Anterior cingulate cortex (tissue), 58 donors: ENCODE measurements at regions not wholly inside any gene's neighbourhood (a gene's known extent, or its start where the extent isn't known, plus 50 kb on each side); places are given as distances from the start of the nearest gene placed in this dataset.

Source experiments
- DNase-seq, 58 donors: peaks; one replicate each; lab custom pipeline; 2025; lab: John Stamatoyannopoulos, UW

DNA sequence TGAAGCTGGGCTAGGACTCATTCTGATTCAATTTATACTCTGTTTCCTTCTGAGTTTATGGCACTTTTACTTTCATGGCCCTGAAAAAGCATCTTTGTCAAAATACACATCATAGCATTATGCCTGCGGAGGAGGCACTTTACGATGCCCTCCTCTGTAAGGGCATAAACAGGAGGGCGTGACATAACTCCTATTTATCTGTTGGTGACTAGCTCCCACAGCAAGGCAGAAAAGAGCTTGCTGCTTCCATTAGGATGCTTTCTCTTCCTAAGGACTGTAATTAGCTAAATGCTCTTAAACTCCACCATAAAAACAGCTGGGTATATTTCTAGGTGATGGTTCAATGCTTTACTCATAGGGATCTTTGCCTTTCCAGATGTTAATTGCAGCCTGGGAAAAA is 315.2 kb upstream of the GHITM start:
- DNase-seq = no peak

DNA sequence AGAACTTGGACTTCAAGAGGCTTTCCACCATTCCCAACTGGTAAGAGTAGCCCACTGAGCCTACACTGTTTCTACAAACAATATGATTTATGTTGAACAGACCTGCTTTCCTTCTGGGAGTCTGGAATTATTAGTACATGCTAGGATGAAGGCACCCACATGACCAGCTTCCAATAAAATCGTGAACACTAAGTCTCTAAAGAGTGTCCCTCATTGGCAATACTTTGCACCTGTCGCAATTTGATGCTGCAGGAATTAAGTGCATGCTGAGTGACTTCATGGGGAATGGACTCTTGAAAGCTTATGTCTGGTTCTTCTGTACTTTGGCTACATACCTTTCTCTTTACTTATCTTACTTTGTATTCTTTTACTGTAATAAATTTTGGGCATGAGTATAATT is 305.2 kb upstream of the GHITM start:
- DNase-seq = no peak

DNA sequence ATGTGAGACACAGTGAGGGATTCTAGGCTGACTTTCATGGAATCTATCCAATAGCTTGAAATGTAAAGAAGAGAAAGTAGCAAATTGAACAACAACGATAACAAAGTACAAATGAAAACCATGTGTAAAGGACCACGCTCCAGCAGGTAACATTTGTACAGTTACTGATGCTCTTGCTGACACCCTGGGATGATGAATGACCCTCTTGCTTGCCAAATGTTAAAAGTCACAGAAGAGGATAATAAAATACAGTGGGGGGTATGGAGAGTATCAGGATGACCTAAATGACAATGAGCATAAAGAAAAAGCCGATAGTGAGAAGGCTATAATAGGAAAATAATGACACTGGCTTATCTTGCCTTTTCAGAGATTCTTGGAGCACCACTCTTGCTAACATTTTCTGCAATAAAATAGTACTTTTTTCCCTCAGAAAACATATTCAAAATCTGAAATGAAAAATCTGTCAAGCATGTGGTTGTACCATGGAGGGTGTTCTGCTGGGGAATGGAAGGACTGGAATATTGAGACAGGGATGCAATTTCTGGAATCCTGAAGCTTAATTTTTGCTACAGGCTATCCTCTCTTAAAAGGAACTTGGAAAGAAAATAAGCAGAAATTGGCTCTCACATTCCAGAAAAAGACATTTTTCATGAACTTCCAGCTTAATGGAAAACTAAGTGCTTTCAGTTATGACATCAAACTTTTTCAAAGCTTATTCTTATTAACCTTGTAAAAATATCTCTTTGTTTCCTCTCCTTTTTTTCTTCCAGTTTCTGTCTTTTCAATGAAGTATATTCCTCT is 303.2 kb upstream of the GHITM start:
- DNase-seq = no peak

DNA sequence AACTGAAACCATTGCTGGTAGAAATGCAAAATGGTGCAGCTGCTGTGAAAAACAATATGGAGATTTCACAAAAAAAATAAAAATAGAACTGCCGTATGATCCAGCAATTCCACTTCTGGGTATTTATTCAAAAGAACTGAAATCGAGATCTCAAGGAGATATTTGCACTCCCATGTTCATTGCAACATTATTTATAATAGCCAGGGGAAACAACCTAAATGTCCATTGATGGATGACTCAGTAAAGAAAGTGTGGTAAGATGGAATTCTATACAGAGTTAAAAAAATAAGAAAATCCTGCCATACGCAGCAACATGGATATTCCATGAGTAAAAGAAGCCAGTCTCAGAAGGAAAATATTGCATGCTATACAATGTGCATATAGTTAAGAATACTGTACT is 290.6 kb upstream of the GHITM start:
- no peak for DNase-seq

DNA sequence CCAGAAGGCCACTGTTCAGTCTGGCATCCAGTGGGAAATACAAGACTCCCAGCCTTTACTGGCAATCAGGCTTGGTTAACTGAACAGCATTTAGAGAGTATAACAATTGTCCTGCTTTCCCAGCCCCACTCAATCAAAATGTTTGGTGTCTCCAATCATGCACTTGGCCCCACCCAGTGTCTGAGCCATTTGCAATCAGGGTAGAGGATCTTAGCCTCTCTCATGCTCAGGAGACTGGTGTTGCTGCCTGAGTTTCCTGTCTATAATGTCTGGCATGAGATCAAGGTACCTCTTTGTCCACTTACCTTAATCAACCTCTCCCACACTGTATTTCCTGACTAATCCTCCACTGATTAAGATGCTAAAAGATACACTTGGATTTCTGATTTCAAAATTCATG is 290.2 kb upstream of the GHITM start:
- no peak for DNase-seq

DNA sequence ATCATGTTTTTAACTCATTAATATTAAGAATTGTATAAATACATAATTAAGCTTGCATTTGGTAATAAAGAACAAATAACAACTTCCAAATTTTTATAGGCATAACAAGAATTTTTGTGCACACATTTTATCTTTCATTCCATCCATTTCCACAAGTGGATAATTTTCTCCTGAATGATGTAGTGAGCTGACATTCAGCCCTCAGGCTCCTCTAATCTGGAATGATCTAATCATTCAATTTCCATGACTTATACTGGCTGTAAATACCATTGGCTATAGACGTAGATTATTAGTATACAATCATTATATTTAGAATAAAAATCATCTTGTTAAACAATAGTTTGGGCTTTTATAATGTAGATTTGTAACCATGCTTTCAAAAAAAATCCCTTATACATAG is 287.2 kb upstream of the GHITM start:
- no peak for DNase-seq

DNA sequence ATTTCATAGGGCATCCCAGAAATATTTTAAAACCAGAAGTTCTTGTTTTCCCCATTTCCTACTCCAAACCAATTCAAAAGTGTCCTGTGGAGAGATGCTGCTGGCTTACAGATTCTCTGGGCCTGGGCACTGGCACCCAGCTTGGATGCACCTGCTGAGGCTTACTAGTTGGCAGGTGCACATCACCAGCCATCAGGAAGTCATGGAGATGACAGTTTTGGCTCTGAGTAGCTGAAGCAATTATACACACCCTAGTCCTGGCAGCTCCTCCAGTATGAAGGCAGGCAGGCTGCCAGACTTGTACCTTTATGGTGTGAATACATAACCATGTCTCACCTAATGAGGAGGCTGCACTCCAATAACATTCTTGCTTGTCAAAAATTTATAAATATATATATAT is 276.6 kb upstream of the GHITM start:
- DNase-seq = no peak

DNA sequence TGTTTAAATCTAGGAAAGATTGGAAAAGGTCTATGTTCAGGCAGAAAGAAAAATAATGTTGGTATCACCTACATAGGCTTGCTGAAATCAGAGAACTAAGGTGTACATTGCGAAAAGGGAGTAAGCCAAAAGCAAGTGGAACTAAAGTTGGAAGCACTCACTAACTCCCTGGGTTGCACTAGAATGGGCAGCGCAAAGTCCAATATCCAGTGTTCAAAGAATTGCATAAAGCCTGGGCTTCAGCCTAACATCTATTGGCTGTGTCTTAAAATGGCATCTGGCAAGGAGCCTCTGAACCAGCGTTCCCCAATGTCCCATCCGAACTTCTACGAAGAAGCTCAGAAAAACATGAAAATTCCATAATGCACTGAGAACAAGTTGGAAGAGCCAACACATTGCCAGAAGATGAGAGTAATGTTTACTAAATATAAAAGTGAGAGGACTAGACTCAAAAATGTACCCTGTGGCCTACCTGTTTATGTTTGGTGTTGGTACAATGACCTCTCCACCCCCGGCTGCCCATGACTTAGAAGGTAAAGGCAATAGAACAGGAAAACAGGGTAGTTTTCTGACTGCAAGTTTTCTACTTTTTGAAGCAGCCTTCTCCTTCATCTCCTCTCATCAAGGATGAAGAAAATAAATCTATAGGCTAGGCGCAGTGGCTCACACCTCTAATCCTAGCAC is 275.9 kb upstream of the GHITM start:
- DNase-seq = no peak

DNA sequence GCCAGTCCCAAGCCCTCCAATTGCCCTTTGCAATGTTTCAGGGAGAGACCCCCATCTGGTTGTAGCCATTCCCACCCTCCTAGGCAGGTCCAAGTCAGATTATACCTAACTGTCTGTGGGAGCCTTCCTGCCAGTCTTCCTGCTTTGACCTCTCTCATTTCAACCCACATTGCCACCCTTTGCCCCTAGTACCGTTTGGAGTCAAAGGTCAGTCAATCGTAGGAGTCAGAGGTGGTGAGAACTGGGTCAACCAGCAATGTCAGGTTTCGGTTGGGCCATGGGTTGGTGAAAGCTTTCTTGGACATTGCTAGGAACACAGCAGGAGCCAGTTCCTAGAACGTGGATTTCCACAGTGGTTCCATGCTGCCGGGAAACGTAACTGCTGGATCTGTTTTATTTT is 269.4 kb upstream of the GHITM start:
- DNase-seq = no peak

DNA sequence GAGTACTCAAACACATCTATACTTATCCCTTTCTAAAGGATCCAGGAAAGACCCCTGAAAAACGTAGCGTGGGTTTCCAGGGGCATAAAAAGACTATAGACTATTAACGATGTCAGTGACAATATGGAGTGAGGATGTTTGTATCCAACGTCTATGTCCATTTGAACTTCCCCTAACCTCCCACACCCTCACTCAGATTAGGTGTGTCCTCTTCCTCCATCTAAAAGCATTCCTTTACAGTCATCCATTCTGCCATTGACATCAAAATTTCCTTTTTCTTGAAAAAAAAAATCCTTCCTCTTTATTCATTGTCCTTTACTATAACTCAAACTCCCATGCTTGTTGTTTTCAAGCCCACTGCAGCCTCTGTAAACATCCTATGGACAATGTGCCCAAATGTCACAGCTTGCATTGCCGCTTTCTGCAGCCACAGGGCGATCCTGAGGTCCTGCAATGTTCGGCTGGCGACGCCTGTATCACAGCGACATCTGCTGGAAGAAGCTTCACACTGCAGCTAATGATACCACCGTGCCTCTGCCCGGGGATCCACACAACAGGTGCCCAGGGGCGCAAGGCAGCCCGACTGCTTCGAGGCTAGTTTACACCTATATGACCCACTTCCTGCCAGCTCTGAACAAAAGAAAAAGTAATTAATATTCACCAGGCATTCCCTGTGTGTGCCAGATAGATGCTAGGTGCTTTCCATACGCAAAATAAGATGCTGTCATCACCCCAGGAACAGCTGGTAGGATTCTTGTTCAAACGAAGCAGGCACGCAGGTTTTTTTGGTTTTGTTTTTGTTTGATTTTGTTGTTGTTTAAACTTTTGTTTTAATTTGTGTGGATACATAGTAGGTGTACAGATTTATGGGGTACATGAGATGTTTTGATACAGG is 267.9 kb upstream of the GHITM start:
- DNase-seq = peak in 54 of 58 donors; percentile 9 to 78 (median 50)

DNA sequence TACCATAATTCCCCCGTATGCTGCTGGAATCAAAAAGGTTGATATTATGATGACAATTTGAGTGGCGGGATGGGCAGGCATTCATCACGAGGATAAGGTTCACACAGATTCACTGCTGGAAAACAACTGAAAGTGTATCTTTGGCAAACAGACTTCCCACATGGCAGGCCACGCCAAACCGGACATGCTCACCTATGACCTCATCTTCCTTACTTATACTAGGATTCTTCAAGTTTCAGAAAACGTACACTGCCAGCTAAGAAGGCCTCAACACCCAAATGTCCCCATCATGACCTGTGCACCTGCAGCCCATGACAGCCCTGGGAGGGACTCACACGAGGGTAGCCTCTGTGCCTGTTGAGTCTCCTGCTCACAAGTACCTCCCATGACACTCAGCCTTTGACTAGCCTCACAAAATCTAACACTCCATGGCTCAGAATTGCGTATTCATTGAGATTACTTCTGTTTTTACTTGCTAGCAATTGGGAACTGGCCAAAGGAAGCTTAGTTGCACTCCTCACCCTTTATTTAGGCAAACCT is 259.0 kb upstream of the GHITM start:
- DNase-seq = no peak

DNA sequence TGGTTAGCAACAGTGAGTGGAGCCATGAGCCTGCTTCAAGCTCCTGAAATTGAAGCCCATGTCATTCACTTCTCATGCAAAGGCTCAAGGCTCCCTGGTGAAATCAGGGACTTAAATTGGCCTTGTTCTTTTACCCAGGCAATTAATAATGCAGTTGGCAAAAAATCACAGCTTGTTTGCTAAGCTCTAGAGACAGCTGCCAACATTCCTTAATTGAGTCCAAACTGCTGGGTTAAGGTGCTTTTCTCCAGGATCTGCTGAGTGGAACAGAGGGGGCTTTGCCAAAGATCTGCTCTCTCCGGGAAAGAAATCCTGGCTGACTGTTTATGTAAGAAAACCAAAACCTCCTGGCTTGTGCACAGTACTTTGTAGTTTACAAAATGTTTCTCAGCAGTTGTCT is 257.6 kb upstream of the GHITM start:
- peak in 29 of 58 donors; percentile 5 to 79 (median 38) for DNase-seq

DNA sequence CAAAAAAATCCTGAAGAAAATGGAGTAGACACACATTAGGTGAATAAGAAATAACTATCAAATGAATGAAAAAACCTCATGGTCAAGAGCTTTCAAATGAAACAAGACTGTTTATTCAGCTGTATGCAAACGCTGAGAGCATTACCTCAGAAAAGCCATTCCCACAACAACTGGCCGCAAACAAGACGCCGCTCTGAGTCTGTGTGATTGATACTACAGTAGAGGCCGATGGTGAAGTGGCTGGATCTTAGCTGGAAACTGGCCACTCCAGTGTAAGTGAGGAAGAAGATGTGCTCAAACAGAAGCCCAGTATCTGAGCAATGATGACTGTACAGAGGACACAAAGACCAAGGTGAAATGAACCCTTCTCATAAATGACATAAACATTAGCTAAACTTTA is 252.4 kb upstream of the GHITM start:
- DNase-seq = no peak

DNA sequence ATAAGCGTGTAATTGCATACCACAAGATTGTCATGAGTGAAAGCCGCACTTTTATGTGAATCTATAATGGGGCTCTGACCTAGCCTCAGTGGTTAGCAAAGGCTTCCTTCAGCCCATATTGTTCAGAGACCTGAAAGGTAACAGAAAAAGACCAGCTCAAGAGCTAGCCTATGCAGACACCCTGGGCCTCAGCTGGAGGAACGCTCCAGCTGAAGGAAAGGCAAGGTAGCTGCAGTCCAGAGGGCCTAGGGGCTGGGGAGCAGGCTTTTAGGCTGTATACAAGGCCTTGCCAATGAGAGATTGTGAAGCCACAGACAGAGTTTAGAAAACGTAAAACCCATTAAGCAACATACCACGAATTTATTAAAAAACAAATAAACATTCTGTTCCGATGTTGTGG is 246.6 kb upstream of the GHITM start:
- no peak for DNase-seq

DNA sequence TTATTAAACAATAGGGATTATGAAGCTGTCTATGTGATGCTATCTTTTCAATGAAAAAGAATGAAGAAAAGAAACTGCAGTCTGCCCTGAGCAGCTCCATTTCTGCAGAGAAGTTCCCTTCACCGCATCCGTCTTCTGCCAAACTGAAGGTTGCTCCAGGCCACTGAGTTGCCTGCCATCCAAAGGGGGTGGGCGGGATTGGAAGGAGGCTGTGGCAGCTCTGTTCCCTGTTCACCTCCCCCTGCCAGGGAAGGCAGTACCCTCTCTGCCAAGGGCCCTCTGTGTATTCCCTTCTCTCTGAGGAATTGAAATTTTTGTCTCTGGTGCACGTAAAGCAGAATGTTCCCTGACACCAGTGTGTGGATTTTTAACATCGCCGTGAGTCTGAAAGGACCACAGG is 243.1 kb upstream of the GHITM start:
- DNase-seq = peak in 6 of 58 donors; percentile 8 to 22 (median 12)

DNA sequence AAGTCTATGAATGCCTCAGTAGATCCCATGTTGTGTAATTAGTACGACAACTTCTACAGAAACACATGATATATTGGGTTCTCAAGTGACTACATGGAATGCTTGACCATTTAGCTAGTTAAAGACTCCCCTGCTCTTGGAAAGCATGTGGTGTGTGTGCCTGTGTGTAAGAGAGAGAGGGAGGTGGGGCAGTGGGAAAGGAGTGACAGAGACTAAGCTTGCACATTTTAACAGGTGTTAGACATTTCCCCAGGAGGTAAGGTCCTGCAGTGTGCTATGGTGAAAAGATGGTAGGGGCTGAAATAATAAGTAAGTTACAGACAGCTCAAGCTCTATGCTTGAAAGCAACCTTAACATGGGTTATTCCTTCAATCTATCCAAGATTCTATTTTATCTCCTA is 241.7 kb upstream of the GHITM start:
- no peak for DNase-seq

DNA sequence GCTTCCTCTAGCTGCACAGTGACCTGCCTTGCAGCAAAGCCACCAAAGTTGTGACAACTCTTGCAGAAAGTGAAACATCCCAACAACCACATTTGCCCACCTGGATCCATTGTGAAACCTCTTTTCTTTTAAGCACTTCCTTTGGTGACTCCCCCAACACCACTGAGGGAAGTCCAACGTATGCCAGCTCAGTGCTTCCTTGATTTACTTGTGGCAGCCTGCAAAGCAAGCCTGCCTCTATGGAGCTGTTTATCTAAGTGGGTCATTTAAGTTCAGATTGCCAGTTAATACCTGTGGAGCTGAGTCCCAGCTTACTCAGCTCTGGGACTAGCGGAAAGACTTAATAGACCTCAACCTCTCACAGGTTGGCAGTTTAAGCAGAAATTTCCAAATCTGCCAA is 230.8 kb upstream of the GHITM start:
- DNase-seq = no peak

DNA sequence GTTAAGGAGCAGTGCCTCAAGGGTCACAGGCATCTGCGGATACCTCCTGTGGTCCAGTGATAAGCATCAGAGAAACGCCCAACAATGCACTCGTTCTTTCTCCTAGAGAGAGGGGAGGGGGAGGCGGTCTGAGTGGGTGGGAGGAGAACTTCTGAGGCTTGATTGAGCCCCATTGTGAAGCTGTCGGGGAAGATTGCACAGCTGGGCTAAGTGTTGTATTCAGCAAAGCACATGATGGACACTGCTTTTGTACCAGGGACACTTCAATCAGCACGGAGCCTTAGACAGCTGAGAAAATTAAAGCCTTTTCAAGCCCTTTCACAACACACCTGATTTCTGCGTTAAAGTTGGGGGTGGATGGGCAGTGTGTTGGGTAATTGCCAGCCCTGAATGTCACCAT is 230.3 kb upstream of the GHITM start:
- no peak for DNase-seq

DNA sequence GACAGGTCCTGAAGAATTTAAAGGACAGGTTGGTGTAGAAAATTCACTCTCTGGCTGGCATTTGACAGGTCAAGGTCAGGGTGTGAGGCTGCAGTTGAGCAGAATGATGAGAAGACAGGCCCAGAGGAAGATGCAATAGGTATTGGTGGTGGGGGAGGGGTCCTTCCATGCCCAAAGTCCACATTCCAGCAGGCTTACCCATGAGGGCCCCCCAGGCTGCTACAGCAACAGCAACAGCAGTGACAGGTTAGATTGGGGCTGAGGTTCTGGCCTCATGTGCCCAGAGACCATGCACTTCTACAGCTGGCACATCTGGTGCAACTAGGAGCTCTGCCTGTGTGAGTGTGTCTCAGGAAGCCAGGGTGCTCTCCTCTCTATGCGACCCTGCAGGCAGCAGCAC is 223.5 kb upstream of the GHITM start:
- no peak for DNase-seq

DNA sequence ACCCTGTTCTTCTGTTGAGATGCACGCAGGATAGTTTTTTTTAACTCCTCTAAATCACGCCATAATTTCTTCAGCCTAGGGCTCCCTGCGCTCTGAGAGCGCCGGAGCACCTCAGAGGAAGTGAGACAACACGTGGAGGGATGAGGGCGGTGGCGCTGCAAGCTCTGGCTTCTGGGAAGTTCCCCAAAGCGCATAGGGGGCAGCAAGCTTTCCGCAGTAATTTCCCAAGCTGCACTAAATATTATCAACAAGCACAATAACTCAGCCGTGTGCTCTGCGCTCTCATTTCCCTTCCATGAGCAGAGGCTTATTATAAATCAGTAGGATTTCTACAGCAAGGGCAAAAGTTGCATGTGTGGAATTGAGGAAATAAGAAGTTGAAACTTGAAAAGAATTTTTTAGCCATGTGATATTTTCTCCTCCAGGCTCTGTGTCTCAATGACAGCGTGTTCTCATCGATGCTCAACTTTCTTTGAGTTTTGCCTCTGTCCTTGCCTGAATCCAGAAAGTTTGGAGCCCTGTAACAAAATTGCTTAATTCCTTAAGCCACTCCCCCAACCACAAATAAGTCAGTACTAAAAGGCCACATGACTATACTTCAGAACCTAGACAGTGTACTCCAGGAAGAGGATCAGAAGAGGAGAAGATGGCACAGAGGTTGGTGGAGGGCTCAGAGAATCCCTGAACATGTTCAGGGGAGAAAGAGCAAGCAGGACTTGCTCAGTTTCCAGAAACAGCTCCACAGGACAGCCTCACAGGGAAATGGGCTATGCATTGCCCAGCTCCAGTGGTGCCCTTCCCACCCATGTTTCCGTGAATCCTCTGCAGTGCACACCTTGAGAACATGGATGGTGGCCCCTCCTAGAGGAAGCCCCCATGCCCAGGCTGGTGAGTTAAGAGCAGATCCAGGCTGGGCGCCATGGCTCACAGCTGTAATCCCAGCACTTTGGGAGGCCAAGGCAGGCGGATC is 221.5 kb upstream of the GHITM start:
- peak in 11 of 58 donors; percentile 1 to 27 (median 6) for DNase-seq
